H1 (cell line): ENCODE measurements at regions not wholly inside any gene's neighbourhood (a gene's known extent, or its start where the extent isn't known, plus 50 kb on each side); places are given as distances from the start of the nearest gene placed in this dataset.

Source experiments
- CTCF ChIA-PET: fragments of 300-600 bp; sonication (Branson Sonifier 250); formaldehyde crosslinking; loops from one replicate; lab custom pipeline; 2021; ENCODE audit not compliant: partially characterized antibody; lab: Charles Lee
- POLR2A ChIA-PET: fragments of 300-600 bp; sonication (Branson Sonifier 250); formaldehyde crosslinking; loops from one replicate; lab custom pipeline; 2021; ENCODE audit warnings: inconsistent platforms; ENCODE audit not compliant: partially characterized antibody; lab: Charles Lee
- DNase-seq, 2 experiments: peaks; one replicate each; pipeline versions ENCODE4 v3.0.0 to v3.0.0-alpha.2; 2010 to 2022; ENCODE audit warnings: low spot score in 2 of 2, low read depth in 1 of 2, mixed read lengths in 1 of 2
- FAIRE-seq: peaks from 2 replicates; lab custom pipeline; 2011; peaks lifted over from hg19 to GRCh38; lab: Jason Lieb, UNC
- H2AFZ ChIP-seq: 2 replicates; pipeline ENCODE4 v1.8.1; 2012; ENCODE audit warnings: low read length, inconsistent platforms
- H2AK5ac ChIP-seq: 2 replicates; pipeline ENCODE4 v1.6.1; 2013; ENCODE audit warnings: low read depth, low read length
- H2BK120ac ChIP-seq: replicated peaks from 2 replicates; pipeline ENCODE3; 2013; ENCODE audit warnings: low read depth, low read length, inconsistent platforms
- H2BK12ac ChIP-seq: 2 replicates; pipeline ENCODE4 v1.6.1; 2013; ENCODE audit warnings: low read depth, low read length
- H2BK15ac ChIP-seq: 2 replicates; pipeline ENCODE4 v1.6.1; 2013; ENCODE audit warnings: low read length
- H2BK20ac ChIP-seq: 2 replicates; pipeline ENCODE4 v1.6.1; 2013; ENCODE audit warnings: low read length
- H2BK5ac ChIP-seq: 2 replicates; pipeline ENCODE4 v1.6.1; 2013; ENCODE audit warnings: low read depth, low read length
- H3K14ac ChIP-seq: 2 replicates; pipeline ENCODE4 v1.6.1; 2013; ENCODE audit warnings: inconsistent platforms; ENCODE audit not compliant: insufficient read length
- H3K18ac ChIP-seq: 2 replicates; pipeline ENCODE4 v1.6.1; 2013; ENCODE audit warnings: low read length; ENCODE audit errors: extremely low read depth
- H3K23ac ChIP-seq: 2 replicates; pipeline ENCODE4 v1.6.1; 2013; ENCODE audit warnings: inconsistent platforms; ENCODE audit not compliant: insufficient read length
- H3K23me2 ChIP-seq: 2 replicates; pipeline ENCODE4 v1.6.1; 2013; ENCODE audit warnings: low read depth, low read length
- H3K27ac ChIP-seq: 2 replicates; pipeline ENCODE4 v1.6.1; 2011; ENCODE audit warnings: low read depth, low read length, inconsistent platforms
- H3K27me3 ChIP-seq, 4 experiments: replicated peaks in 1 of 4; 1 replicate in 1 of 4; 2 replicates in 3 of 4; pipeline versions ENCODE4 v1.6.1 to v1.8.1; 2011 to 2013; ENCODE audit warnings: low read length in 3 of 4, mild to moderate bottlenecking in 3 of 4, inconsistent platforms in 2 of 4, mixed read lengths in 2 of 4, moderate library complexity in 1 of 4; ENCODE audit not compliant: control insufficient read depth in 3 of 4, insufficient read depth in 3 of 4; ENCODE audit errors: extremely low read depth in 1 of 4
- H3K36me3 ChIP-seq, 4 experiments: 2 replicates each; pipeline versions ENCODE4 v1.6.1 to v1.8.1; 2011 to 2013; ENCODE audit warnings: mild to moderate bottlenecking in 4 of 4, low read length in 3 of 4, moderate library complexity in 2 of 4, control low read depth in 1 of 4, inconsistent platforms in 1 of 4; ENCODE audit not compliant: insufficient read depth in 4 of 4, control insufficient read depth in 2 of 4
- H3K4ac ChIP-seq: replicated peaks from 2 replicates; pipeline ENCODE3; 2013; ENCODE audit warnings: low read length, low read depth, mixed read lengths, inconsistent platforms; ENCODE audit not compliant: insufficient read length
- H3K4me1 ChIP-seq, 4 experiments: replicated peaks in 1 of 4; 1 replicate in 1 of 4; 2 replicates in 3 of 4; pipeline versions ENCODE4 v1.6.1 to v1.8.1; 2011 to 2013; ENCODE audit warnings: low read length in 3 of 4, inconsistent platforms in 2 of 4, mixed read lengths in 1 of 4; ENCODE audit not compliant: insufficient read depth in 4 of 4, control insufficient read depth in 3 of 4
- H3K4me2 ChIP-seq, 2 experiments: 2 replicates each; pipeline versions ENCODE4 v1.6.1 to v1.8.1; 2011 to 2013; ENCODE audit warnings: low read depth in 2 of 2, low read length in 2 of 2, control low read depth in 1 of 2, inconsistent platforms in 1 of 2, mild to moderate bottlenecking in 1 of 2; ENCODE audit not compliant: insufficient read depth in 1 of 2
- H3K4me3 ChIP-seq, 4 experiments: fragments of 200-600, 300-600 bp in 1 of 4; sonication (generic), shearing (Covaris generic), sonication (Bioruptor Twin) in 1 of 4; 2 replicates each; pipeline versions ENCODE4 v1.5.1 to v1.8.1; 2011 to 2016; ENCODE audit warnings: low read length in 4 of 4, low read depth in 3 of 4, control low read depth in 2 of 4, inconsistent platforms in 2 of 4, mild to moderate bottlenecking in 2 of 4, mixed read lengths in 1 of 4, moderate library complexity in 1 of 4; ENCODE audit not compliant: insufficient read depth in 2 of 4; ENCODE audit errors: extremely low read depth in 1 of 4
- H3K56ac ChIP-seq: replicated peaks from 2 replicates; pipeline ENCODE3; 2013; ENCODE audit warnings: low read depth, mild to moderate bottlenecking, mixed read lengths, low read length, inconsistent platforms; ENCODE audit not compliant: insufficient read length
- H3K79me1 ChIP-seq: 2 replicates; pipeline ENCODE4 v1.6.1; 2013; ENCODE audit warnings: low read depth, low read length, control low read depth
- H3K79me2 ChIP-seq, 2 experiments: 2 replicates each; pipeline versions ENCODE4 v1.6.1 to v1.8.1; 2012 to 2013; ENCODE audit warnings: low read length in 2 of 2, mild to moderate bottlenecking in 2 of 2, inconsistent platforms in 1 of 2; ENCODE audit not compliant: insufficient read depth in 2 of 2, control insufficient read depth in 1 of 2
- H3K9ac ChIP-seq, 4 experiments: replicated peaks in 1 of 4; 1 replicate in 1 of 4; 2 replicates in 3 of 4; pipeline versions ENCODE4 v1.6.1 to v1.8.1; 2011 to 2013; ENCODE audit warnings: low read depth in 3 of 4, low read length in 3 of 4, control low read depth in 2 of 4, mild to moderate bottlenecking in 2 of 4, moderate library complexity in 2 of 4, inconsistent platforms in 1 of 4; ENCODE audit errors: extremely low read depth in 1 of 4
- H3K9me3 ChIP-seq, 2 experiments: 2 replicates each; pipeline versions ENCODE4 v1.6.1 to v1.8.1; 2012 to 2013; ENCODE audit warnings: mild to moderate bottlenecking in 2 of 2, moderate library complexity in 2 of 2, control low read depth in 1 of 2, inconsistent platforms in 1 of 2, low read depth in 1 of 2, low read length in 1 of 2, mixed read lengths in 1 of 2; ENCODE audit not compliant: insufficient read depth in 2 of 2
- H4K20me1 ChIP-seq, 2 experiments: replicated peaks in 1 of 2; 2 replicates each; pipeline versions ENCODE3 to v1.8.1; 2011 to 2013; ENCODE audit warnings: inconsistent platforms in 2 of 2, low read length in 2 of 2, mild to moderate bottlenecking in 1 of 2; ENCODE audit not compliant: insufficient read depth in 2 of 2, control insufficient read depth in 1 of 2
- H4K5ac ChIP-seq: 2 replicates; pipeline ENCODE4 v1.6.1; 2013; ENCODE audit warnings: low read length, low read depth, mixed read lengths, inconsistent platforms; ENCODE audit not compliant: insufficient read length
- H4K8ac ChIP-seq: 2 replicates; pipeline ENCODE4 v1.8.0; 2013; ENCODE audit warnings: mild to moderate bottlenecking, moderate library complexity, low read length, inconsistent platforms; ENCODE audit not compliant: insufficient read depth; ENCODE audit errors: extremely low read depth
- H4K91ac ChIP-seq: replicated peaks from 2 replicates; pipeline ENCODE3; 2013; ENCODE audit warnings: low read length, mixed read lengths, inconsistent platforms; ENCODE audit not compliant: insufficient read length
- CBX8 ChIP-seq: fragments of 300-800, 300-1000 bp; sonication (generic); IDR thresholded peaks from 2 replicates; pipeline ENCODE4 v1.7.1; 2016; ENCODE audit warnings: low read depth, low read length, borderline replicate concordance
- CHD2 ChIP-seq: IDR thresholded peaks from 2 replicates; pipeline ENCODE4 v1.6.1; 2012; ENCODE audit warnings: low read length, improper control_type of control experiment
- EZH2 ChIP-seq: fragments of 200-600 bp; sonication (generic); IDR thresholded peaks from 2 replicates; pipeline ENCODE4 v1.7.1; 2012; ENCODE audit warnings: low read depth, mild to moderate bottlenecking, moderate library complexity, low read length, inconsistent platforms; ENCODE audit not compliant: severe bottlenecking
- FOSL1 ChIP-seq: IDR thresholded peaks from 2 replicates; pipeline ENCODE4 v1.6.1; 2011; ENCODE audit warnings: mild to moderate bottlenecking, low read depth, low read length, moderate library complexity; ENCODE audit not compliant: insufficient read depth
- GTF2F1 ChIP-seq: IDR thresholded peaks from 2 replicates; pipeline ENCODE4 v1.6.1; 2012; ENCODE audit warnings: low read depth, low read length, improper control_type of control experiment, borderline replicate concordance
- HDAC6 ChIP-seq: IDR thresholded peaks from one replicate; pipeline ENCODE4 v1.7.1; 2012; ENCODE audit warnings: low read depth, mild to moderate bottlenecking, inconsistent platforms, low read length, moderate library complexity
- MAFK ChIP-seq: IDR thresholded peaks from 2 replicates; pipeline ENCODE4 v1.6.1; 2012; ENCODE audit warnings: low read depth, mild to moderate bottlenecking, improper control_type of control experiment, low read length
- PHF8 ChIP-seq: fragments of 200-600 bp; sonication (generic); conservative IDR thresholded peaks from 2 replicates; pipeline ENCODE4 v1.7.1; 2012; ENCODE audit warnings: low read depth, mild to moderate bottlenecking, inconsistent platforms, low read length, moderate library complexity
- POLR2A ChIP-seq, 2 experiments: IDR thresholded peaks; 1 replicate in 1 of 2; 2 replicates in 1 of 2; pipeline ENCODE4 v1.6.1; 2011; ENCODE audit warnings: low read depth in 2 of 2, low read length in 2 of 2, mild to moderate bottlenecking in 2 of 2; ENCODE audit errors: control extremely low read depth in 1 of 2
- RNF2 ChIP-seq: fragments of 200-900, 300-1000 bp; sonication (generic); IDR thresholded peaks from 2 replicates; pipeline ENCODE4 v1.7.1; 2016; ENCODE audit warnings: borderline replicate concordance, low read depth, mild to moderate bottlenecking, antibody characterized with exemption, low read length; ENCODE audit not compliant: poor library complexity, severe bottlenecking; ENCODE audit errors: missing control alignments
- RXRA ChIP-seq: IDR thresholded peaks from 2 replicates; pipeline ENCODE4 v1.6.1; 2011; ENCODE audit warnings: low read depth, mild to moderate bottlenecking, low read length, moderate library complexity; ENCODE audit not compliant: insufficient read depth
- SIRT6 ChIP-seq: IDR thresholded peaks from one replicate; pipeline ENCODE4 v1.7.1; 2012; ENCODE audit warnings: low read length, inconsistent platforms
- SP1 ChIP-seq: IDR thresholded peaks from 2 replicates; pipeline ENCODE4 v1.6.1; 2011; ENCODE audit warnings: low read depth, low read length
- WGBS, 2 experiments: shearing (Covaris generic) in 1 of 2; methylation state at CpG; one replicate each; pipeline versions ENCODE4 v1.1.6 to v1.1.7; 2013 to 2015; ENCODE audit warnings: low lambda C conversion rate in 2 of 2, mixed read lengths in 2 of 2, inconsistent platforms in 1 of 2, low coverage in 1 of 2, missing lambda C conversion rate in 1 of 2; ENCODE audit not compliant: insufficient replicate concordance in 2 of 2, insufficient coverage in 1 of 2, insufficient read length in 1 of 2; ENCODE audit errors: extremely low coverage in 1 of 2, missing lambda C conversion rate in 1 of 2; 5-methylcytosine and 5-hydroxymethylcytosine counted together
- TF ChIP-seq, protein P1 (sequence below): IDR thresholded peaks from 2 replicates; pipeline ENCODE4 v1.6.1; 2012; ENCODE audit warnings: low read length, inconsistent platforms

DNA sequence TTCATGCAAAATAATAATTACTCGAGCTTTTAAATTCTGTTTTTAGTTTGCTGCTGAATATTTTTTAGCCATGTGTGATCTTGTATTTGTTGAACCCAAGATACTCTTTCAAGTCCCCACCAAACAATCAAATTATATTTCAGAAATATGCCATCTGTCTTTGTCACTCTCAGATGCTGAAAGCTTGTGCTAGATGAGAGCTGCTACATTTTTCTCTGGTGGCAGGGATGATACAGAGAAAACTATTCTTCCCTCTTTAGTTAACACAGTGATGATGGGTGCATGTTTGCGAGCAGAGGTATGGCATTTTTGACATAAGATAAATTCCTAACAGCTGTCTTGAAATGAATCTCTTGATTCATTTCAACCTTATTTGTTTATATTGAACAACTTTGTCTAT, 100.6 kb upstream of the NPHP3 start:
- FAIRE-seq (no peak), DNase-seq (no peak)
- no peak overlapping the region for H3K9ac ChIP-seq
- H2BK12ac ChIP-seq, result no peak overlapping the region
- 90% methylated on average over 2 of the region's 2 CpGs; no CpG with 5 or more reads in 1 of the 2 experiments for WGBS, 2 experiments
- H3K4ac ChIP-seq, result no peak overlapping the region
- no peak overlapping the region for H3K27ac ChIP-seq
- H2BK20ac ChIP-seq, result no peak overlapping the region
- no peaks in the 10 kb centered on the region for H3K79me2 ChIP-seq
- no peaks in the 10 kb centered on the region for H3K79me1 ChIP-seq
- no peaks in the 10 kb centered on the region for H3K27me3 ChIP-seq
- no peak for TF ChIP-seq RNF2
- TF ChIP-seq MAFK, result no peak
- TF ChIP-seq, protein P1, sequence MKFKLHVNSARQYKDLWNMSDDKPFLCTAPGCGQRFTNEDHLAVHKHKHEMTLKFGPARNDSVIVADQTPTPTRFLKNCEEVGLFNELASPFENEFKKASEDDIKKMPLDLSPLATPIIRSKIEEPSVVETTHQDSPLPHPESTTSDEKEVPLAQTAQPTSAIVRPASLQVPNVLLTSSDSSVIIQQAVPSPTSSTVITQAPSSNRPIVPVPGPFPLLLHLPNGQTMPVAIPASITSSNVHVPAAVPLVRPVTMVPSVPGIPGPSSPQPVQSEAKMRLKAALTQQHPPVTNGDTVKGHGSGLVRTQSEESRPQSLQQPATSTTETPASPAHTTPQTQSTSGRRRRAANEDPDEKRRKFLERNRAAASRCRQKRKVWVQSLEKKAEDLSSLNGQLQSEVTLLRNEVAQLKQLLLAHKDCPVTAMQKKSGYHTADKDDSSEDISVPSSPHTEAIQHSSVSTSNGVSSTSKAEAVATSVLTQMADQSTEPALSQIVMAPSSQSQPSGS, result no peak
- TF ChIP-seq EZH2, result no peak
- no peak for TF ChIP-seq POLR2A (IDR thresholded peaks at IDR 0.05; ENCODE audit: control extremely low read depth in 1 of 2, low read depth in 2 of 2, low read length in 2 of 2)
- no peak for TF ChIP-seq HDAC6
- no peak for TF ChIP-seq CBX8
- no peak for TF ChIP-seq FOSL1
- no peak for TF ChIP-seq CHD2
- TF ChIP-seq RXRA, result no peak
- TF ChIP-seq SP1, result no peak
- TF ChIP-seq SIRT6, result no peak
- no peak for TF ChIP-seq GTF2F1
- TF ChIP-seq PHF8, result no peak
- CTCF ChIA-PET, result interaction anchor here (1.0 kb wide), 1 partner anchor 10 kb away, joined by 4 read pairs; no protein-coding TSS in a partner anchor
- H2BK5ac ChIP-seq, result no peak overlapping the region
- no peak overlapping the region for H2BK15ac ChIP-seq
- H4K5ac ChIP-seq, result no peak overlapping the region
- no peak overlapping the region for H2BK120ac ChIP-seq
- H3K4me1 ChIP-seq, result no peaks in the 10 kb centered on the region
- H4K20me1 ChIP-seq, result no peaks in the 10 kb centered on the region
- no peak overlapping the region for H3K4me3 ChIP-seq
- POLR2A ChIA-PET, result no interaction called here
- no peak overlapping the region for H3K18ac ChIP-seq
- no peak overlapping the region for H2AFZ ChIP-seq
- no peak overlapping the region for H4K91ac ChIP-seq
- no peak overlapping the region for H3K56ac ChIP-seq
- H3K14ac ChIP-seq, result no peak overlapping the region
- H3K36me3 ChIP-seq, result no peaks in the 10 kb centered on the region
- H4K8ac ChIP-seq, result no peak overlapping the region
- no peak overlapping the region for H3K4me2 ChIP-seq
- H3K23ac ChIP-seq, result no peak overlapping the region
- H3K23me2 ChIP-seq, result no peaks in the 10 kb centered on the region
- H3K9me3 ChIP-seq, result no peaks in the 10 kb centered on the region
- no peak overlapping the region for H2AK5ac ChIP-seq
